Small intestine (tissue), 7 donors: ENCODE measurements at regions not wholly inside any gene's neighbourhood (a gene's known extent, or its start where the extent isn't known, plus 50 kb on each side); places are given as distances from the start of the nearest gene placed in this dataset.

ENCODE experiments used
- DNase-seq, 2 donors: peaks; one replicate each; pipeline versions ENCODE4 v3.0.0 to v3.0.0-alpha.2; 2013
- FAIRE-seq: peaks from 2 replicates; lab custom pipeline; 2012; peaks lifted over from hg19 to GRCh38; lab: Jason Lieb, UNC
- H3K27ac ChIP-seq, 3 donors: one replicate each; pipeline ENCODE4 v1.5.1; 2013; ENCODE audit warnings: low read length in 2 of 3, mild to moderate bottlenecking in 2 of 3, control low read depth in 1 of 3, inconsistent platforms in 1 of 3, low read depth in 1 of 3, moderate library complexity in 1 of 3
- H3K27me3 ChIP-seq, 3 donors: one replicate each; pipeline ENCODE4 v1.6.1; 2013; ENCODE audit warnings: low read length in 3 of 3, inconsistent platforms in 1 of 3; ENCODE audit not compliant: control insufficient read depth in 3 of 3, insufficient read depth in 3 of 3
- H3K36me3 ChIP-seq, 3 donors: one replicate each; pipeline ENCODE4 v1.6.1; 2013; ENCODE audit warnings: low read length in 3 of 3, inconsistent platforms in 1 of 3, low read depth in 1 of 3, mild to moderate bottlenecking in 1 of 3, moderate library complexity in 1 of 3; ENCODE audit not compliant: control insufficient read depth in 3 of 3, insufficient read depth in 2 of 3
- H3K4me1 ChIP-seq, 3 donors: one replicate each; pipeline ENCODE4 v1.6.1; 2013; ENCODE audit warnings: low read length in 2 of 3, inconsistent platforms in 1 of 3, low read depth in 1 of 3, mild to moderate bottlenecking in 1 of 3, moderate library complexity in 1 of 3; ENCODE audit not compliant: control insufficient read depth in 3 of 3, insufficient read depth in 2 of 3
- H3K4me3 ChIP-seq, 3 donors: one replicate each; pipeline ENCODE4 v1.5.1; 2013; ENCODE audit warnings: low read length in 3 of 3, control low read depth in 1 of 3, inconsistent platforms in 1 of 3, low read depth in 1 of 3, mild to moderate bottlenecking in 1 of 3, moderate library complexity in 1 of 3
- H3K9me3 ChIP-seq, 2 donors: one replicate each; pipeline ENCODE4 v1.6.1; 2013; ENCODE audit warnings: low read depth in 1 of 2, low read length in 1 of 2; ENCODE audit not compliant: control insufficient read depth in 2 of 2, insufficient read depth in 1 of 2
- WGBS, 3 donors: extraction: QIAGEN DNeasy Blood & Tissue Kit; methylation state at CpG; one replicate each; pipeline ENCODE4 v1.1.7; 2013; 5-methylcytosine and 5-hydroxymethylcytosine counted together
- donor health status: healthy with polysubstance abuse.
- donor health status: control.
- donor health status: control.
- donor health status: Bipolar disorder and iron deficiency.
- donor health status: healthy.

DNA sequence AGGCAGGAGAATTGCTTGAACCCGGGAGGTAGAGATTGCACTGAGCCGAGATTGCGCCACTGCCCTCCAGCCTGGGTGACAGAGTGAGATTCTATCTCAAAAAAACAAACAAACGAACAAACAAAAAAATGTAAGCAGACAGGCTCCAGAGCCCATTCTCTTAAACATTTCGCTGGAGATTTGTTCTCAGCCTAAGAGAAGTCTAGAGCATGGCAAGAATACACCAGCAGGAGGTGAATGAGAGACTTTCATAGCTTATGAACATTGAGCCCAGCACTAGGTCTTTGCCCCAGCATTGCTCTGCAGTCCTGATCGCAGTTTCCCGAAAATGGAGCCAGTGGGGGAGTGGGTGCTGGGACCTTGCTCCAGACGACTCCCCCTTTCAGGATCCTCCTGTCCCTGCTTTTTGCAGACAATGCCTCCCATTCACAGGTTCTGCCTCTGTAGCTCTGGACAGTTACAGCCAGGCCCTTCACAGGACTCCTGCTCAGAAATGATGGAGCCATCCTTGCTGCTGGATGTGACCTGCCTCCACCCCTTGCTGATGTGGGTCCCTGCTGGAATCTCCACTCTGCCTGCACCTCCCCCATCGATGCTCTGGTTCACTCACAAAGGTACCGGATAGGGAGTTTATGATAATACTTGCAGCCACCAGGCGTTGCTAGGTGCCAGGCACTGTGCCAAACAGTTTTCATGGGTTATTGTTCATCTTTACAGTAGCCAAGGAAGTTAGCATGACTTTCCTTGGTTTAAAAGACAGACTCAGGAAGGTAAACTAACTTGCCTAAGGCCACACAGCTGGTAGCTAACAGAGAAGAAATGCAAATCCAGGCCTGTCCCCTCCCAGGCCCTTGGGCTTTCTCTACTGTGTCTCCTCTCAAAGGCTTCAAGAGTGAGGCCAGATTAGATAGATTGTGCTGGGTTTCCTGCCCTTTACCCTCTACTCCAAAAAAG is 329.7 kb upstream of the TLE3 start:
- H3K36me3 ChIP-seq, result no peaks in the 10 kb centered on the region
- H3K27ac ChIP-seq, result no peak overlapping the region
- H3K4me3 ChIP-seq, result no peak overlapping the region
- DNase-seq (no peak), FAIRE-seq (no peak)
- peaks cover 0 to 9% (median 0%) of the 10 kb centered on the region in 3 donors for H3K4me1 ChIP-seq
- peaks cover 0 to 5% (median 0%) of the 10 kb centered on the region in 3 donors for H3K27me3 ChIP-seq
- 73 to 84% (median 77%) methylated on average over 11 of the region's 11 CpGs for WGBS, 3 donors
- H3K9me3 ChIP-seq, result peaks cover 0 to 14% of the 10 kb centered on the region in 2 donors

DNA sequence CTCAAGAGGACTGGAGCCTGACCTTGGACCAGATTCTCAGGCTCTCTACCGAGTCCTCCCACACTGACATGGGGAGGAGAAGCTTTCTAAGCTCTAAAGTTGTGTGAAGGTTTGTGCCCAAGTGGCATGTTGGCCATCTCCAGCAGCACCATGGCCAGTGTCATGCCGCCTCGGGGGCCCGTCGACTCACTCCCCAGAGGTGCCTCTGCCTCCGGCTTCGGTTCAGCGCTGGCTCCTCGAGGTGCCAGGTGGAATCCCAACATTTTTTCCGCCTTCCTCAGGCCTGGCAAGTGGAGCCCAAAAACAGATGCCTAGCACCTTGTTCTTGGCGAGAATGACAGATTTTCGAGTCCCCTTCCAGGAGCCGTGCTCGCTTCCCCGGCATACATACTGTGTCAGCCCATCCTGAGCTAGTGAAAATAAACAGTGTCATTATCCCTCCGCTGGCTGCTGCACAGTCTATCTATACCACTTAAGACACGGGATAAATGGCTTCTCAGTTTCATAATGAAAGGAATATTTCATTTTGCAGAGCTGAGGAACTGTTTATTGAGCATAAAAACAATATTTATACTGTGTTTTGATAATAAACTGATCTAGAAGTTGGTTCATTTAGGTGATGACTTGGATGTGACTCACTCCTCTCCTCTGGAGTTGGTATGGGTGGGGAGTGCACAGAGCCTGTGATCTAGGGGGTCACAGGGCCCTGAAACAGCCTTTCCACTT is 328.5 kb upstream of the TLE3 start:
- DNase-seq, result no peak
- peaks cover 0 to 14% of the 10 kb centered on the region in 2 donors for H3K9me3 ChIP-seq
- 82 to 92% (median 91%) methylated on average over 17 of the region's 17 CpGs for WGBS, 3 donors
- H3K36me3 ChIP-seq, result no peaks in the 10 kb centered on the region
- FAIRE-seq, result no peak
- no peak overlapping the region for H3K27ac ChIP-seq
- no peak overlapping the region for H3K4me3 ChIP-seq
- peaks cover 0 to 9% (median 0%) of the 10 kb centered on the region in 3 donors for H3K4me1 ChIP-seq
- peaks cover 0 to 5% (median 0%) of the 10 kb centered on the region in 3 donors for H3K27me3 ChIP-seq

DNA sequence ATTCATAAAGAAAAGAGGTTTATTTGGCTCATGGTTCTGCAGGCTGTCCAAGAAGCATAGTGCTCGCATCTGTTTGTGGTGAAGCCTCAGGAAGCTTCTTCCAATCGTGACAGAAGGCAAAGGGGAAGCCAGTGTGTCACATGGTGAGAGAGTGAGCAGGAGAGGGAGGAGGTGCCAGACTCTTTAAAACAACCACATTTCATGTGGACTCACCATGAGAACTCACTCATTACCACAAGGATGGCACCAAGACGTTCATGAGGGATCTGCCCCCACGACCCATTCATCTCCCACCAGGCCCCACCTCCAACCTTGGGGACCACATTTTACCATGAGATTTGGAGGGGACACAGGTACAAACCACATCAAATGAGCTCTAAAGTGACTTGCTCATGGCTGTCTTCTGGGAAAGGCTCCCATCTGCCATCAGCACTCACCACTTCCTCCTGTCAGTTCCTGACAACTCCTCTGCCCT is 327.3 kb upstream of the TLE3 start:
- H3K27ac ChIP-seq, result no peak overlapping the region
- no peak for FAIRE-seq
- peaks cover 0 to 14% of the 10 kb centered on the region in 2 donors for H3K9me3 ChIP-seq
- peaks cover 0 to 5% (median 0%) of the 10 kb centered on the region in 3 donors for H3K27me3 ChIP-seq
- DNase-seq, result no peak
- peaks cover 0 to 9% (median 0%) of the 10 kb centered on the region in 3 donors for H3K4me1 ChIP-seq
- 48 to 78% (median 64%) methylated on average over 4 of the region's 4 CpGs for WGBS, 3 donors
- H3K4me3 ChIP-seq, result no peak overlapping the region
- no peaks in the 10 kb centered on the region for H3K36me3 ChIP-seq

DNA sequence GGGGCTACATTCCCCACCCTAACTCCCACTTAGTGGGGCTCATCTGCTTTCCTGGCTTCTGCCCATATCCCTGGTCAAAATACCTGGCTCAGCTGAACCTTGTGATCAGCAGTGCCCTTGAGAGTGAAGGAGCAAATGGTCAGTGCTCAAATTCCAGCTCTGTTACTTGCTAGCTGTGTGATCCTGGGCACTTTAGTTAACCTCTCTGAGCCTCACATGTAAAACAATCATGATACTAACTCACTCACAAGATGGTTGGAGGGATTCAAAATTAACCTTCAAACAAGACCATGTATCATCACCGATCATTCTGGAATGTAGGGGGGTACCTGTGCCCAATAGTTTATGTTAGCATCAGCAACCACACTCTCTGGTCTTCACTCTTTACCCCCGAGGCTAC is 325.6 kb upstream of the TLE3 start:
- Histone ChIP-seq H3K9me3 (peaks cover 0 to 4% of the 10 kb centered on the region in 2 donors), H3K4me3 (no peak overlapping the region), H3K36me3 (no peaks in the 10 kb centered on the region), H3K27ac (no peak overlapping the region), H3K27me3 (peaks cover 0 to 11% (median 0%) of the 10 kb centered on the region in 3 donors), H3K4me1 (no peaks in the 10 kb centered on the region)
- WGBS, 3 donors, result 81 to 85% (median 82%) methylated on average over 2 of the region's 2 CpGs
- no peak for FAIRE-seq
- DNase-seq, result no peak

DNA sequence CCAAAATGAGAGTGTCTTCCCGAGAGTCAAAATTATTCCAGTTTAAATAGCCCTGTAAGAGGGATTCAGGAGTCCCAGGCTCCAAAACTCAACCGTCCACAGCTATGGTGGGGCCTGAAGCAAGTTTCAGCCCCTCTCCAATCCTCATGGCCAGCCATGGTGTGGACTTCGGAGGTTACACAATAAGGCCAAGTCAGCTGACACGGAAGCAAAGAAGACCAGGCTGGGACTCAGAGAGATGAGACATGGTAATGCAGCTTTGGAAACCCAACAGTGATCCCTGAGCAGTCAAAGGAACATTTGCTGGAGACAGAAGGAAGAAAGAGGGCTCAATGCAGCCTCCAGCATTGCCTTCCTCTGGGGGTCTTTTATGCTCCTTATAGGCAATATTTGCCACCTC is 324.6 kb upstream of the TLE3 start:
- H3K36me3 ChIP-seq, result no peaks in the 10 kb centered on the region
- no peak for FAIRE-seq
- no peak for DNase-seq
- H3K27me3 ChIP-seq, result peaks cover 0 to 14% (median 4%) of the 10 kb centered on the region in 3 donors
- H3K9me3 ChIP-seq, result no peaks in the 10 kb centered on the region
- H3K4me1 ChIP-seq, result no peaks in the 10 kb centered on the region
- no peak overlapping the region for H3K27ac ChIP-seq
- no peak overlapping the region for H3K4me3 ChIP-seq
- 90 to 98% (median 90%) methylated on average over 4 of the region's 4 CpGs for WGBS, 3 donors

DNA sequence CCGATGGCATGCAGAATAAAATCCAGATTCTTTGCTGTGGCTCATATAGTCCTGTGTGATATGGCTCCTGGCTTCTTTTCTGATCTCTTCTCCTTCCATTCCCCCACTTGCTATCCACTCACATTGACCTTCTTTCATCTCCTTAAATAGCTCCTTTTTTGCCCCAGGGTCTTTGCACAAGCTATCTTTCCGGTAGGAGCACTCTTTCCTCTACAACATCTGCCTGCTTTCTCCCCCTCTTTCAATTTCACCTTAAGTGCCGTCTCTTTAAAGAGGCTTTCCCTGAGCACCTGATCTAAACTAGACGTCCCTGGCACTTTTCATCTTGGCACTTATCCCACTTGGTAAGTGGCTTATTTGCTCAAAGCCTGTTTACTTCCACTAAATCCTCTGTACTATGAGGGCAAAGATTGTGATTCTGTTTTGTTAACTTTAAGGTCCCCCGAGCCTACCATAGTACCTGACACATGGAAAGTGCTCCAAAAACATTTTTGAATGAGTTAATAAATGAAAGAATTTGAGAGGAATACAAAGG is 323.3 kb upstream of the TLE3 start:
- DNase-seq (no peak), FAIRE-seq (no peak)
- H3K27me3 ChIP-seq, result peaks cover 0 to 15% (median 4%) of the 10 kb centered on the region in 3 donors
- H3K4me1 ChIP-seq, result no peaks in the 10 kb centered on the region
- 25 to 54% (median 34%) methylated on average over 5 of the region's 5 CpGs for WGBS, 3 donors
- H3K4me3 ChIP-seq, result no peak overlapping the region
- no peak overlapping the region for H3K27ac ChIP-seq
- H3K36me3 ChIP-seq, result no peaks in the 10 kb centered on the region
- peaks cover 0 to 6% of the 10 kb centered on the region in 2 donors for H3K9me3 ChIP-seq

DNA sequence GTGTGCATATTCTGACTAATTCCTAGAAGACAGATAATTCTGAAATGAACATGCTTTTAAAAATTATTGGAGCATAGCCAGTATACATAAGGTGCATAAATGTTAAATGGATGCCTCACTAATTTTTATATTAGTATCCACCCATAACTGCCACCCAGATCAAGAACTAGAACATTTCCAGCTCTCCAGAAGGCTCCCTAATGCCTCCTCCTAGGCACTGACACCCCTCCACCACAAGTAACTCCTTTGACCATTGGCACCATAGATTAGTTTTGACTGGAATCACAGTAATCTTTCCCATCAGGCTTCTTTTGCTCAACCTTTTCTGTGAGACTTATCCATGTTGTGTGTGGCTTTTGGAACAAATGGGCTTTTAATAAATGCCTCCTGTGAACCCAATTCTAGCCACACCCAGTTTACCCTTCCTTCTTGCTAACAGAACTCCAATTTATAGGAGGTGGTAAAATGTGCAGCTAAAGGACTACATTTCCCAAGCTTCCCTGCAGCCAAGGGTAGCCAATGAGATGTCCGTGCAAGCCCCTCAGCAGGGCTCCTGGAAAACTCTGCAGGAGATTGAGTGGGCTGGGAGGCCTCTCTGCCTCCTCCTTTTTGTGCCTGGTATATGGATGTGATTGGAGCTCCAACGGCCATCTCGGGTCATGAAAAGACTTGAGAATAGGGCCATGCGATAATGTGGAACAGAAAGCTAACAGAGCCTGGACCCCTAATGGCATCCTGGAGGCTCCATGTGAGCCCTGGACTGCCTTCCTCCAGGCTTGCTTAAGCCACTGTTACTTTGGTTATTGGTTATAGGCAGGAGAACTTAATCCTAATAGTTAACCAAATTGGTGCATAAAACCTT is 322.6 kb upstream of the TLE3 start:
- Histone ChIP-seq H3K27ac (no peak overlapping the region), H3K4me3 (no peak overlapping the region), H3K36me3 (no peaks in the 10 kb centered on the region), H3K27me3 (peaks cover 0 to 15% (median 7%) of the 10 kb centered on the region in 3 donors), H3K9me3 (peaks cover 0 to 7% of the 10 kb centered on the region in 2 donors), H3K4me1 (no peaks in the 10 kb centered on the region)
- no peak for DNase-seq
- no peak for FAIRE-seq
- WGBS, 3 donors, result 68 to 77% (median 71%) methylated on average over 4 of the region's 4 CpGs
